Thymus (tissue), 11 donors: ENCODE measurements at regions not wholly inside any gene's neighbourhood (a gene's known extent, or its start where the extent isn't known, plus 50 kb on each side); places are given as distances from the start of the nearest gene placed in this dataset.

Source experiments
- DNase-seq, 9 donors: peaks; one replicate each; pipeline ENCODE4 v3.0.0-alpha.2; 2013; ENCODE audit warnings: low spot score in 9 of 9, low read depth in 6 of 9, missing footprints in 1 of 9
- H3K27ac ChIP-seq, 2 donors: one replicate each; pipeline ENCODE4 v1.5.1; 2013; ENCODE audit warnings: control low read depth in 1 of 2, low read depth in 1 of 2, low read length in 1 of 2, mild to moderate bottlenecking in 1 of 2, moderate library complexity in 1 of 2
- H3K27me3 ChIP-seq, 2 donors: one replicate each; pipeline ENCODE4 v1.5.1; 2013; ENCODE audit warnings: low read length in 1 of 2; ENCODE audit not compliant: control insufficient read depth in 2 of 2, insufficient read depth in 1 of 2
- H3K36me3 ChIP-seq, 2 donors: one replicate each; pipeline ENCODE4 v1.5.1; 2013; ENCODE audit warnings: low read length in 1 of 2, mild to moderate bottlenecking in 1 of 2, moderate library complexity in 1 of 2; ENCODE audit not compliant: control insufficient read depth in 2 of 2, insufficient read depth in 2 of 2
- H3K4me1 ChIP-seq, 2 donors: one replicate each; pipeline ENCODE4 v1.5.1; 2013; ENCODE audit warnings: low read length in 2 of 2; ENCODE audit not compliant: control insufficient read depth in 2 of 2, insufficient read depth in 2 of 2
- H3K4me3 ChIP-seq, 2 donors: one replicate each; pipeline ENCODE4 v1.5.1; 2013; ENCODE audit warnings: low read length in 2 of 2, control low read depth in 1 of 2, mild to moderate bottlenecking in 1 of 2
- H3K9me3 ChIP-seq, 2 donors: one replicate each; pipeline ENCODE4 v1.5.1; 2013; ENCODE audit warnings: low read length in 1 of 2, mild to moderate bottlenecking in 1 of 2; ENCODE audit not compliant: control insufficient read depth in 2 of 2, insufficient read depth in 1 of 2
- WGBS: extraction: QIAGEN DNeasy Blood & Tissue Kit; methylation state at CpG from one replicate; pipeline ENCODE4 v1.1.7; 2013; 5-methylcytosine and 5-hydroxymethylcytosine counted together
- donor health status: healthy.

GRCh38 chrX:131595120-131595519 is 51.2 kb downstream of the OR13H1 start:
- WGBS, result 88% methylated on average over 3 of the region's 3 CpGs

GRCh38 chrX:131607792-131608369 is 64.0 kb downstream of the OR13H1 start:
- WGBS, result 84% methylated on average over 2 of the region's 2 CpGs
- H3K4me1 ChIP-seq, result no peaks in the 10 kb centered on the region
- DNase-seq, result no peak
- H3K4me3 ChIP-seq, result no peak overlapping the region
- H3K36me3 ChIP-seq, result no peaks in the 10 kb centered on the region
- H3K27ac ChIP-seq, result no peak overlapping the region
- no peaks in the 10 kb centered on the region for H3K27me3 ChIP-seq
- no peaks in the 10 kb centered on the region for H3K9me3 ChIP-seq

More at GRCh38 chrX:131595120-131595519, 51.2 kb downstream of the OR13H1 start:
- H3K4me3 ChIP-seq, result no peak overlapping the region
- H3K9me3 ChIP-seq, result no peaks in the 10 kb centered on the region
- DNase-seq, result no peak
- H3K36me3 ChIP-seq, result no peaks in the 10 kb centered on the region
- H3K27me3 ChIP-seq, result no peaks in the 10 kb centered on the region
- H3K27ac ChIP-seq, result no peak overlapping the region
- H3K4me1 ChIP-seq, result no peaks in the 10 kb centered on the region

GRCh38 chrX:131609480-131609879 is 65.6 kb downstream of the OR13H1 start:
- Histone ChIP-seq H3K9me3 (no peaks in the 10 kb centered on the region), H3K27me3 (no peaks in the 10 kb centered on the region), H3K27ac (no peak overlapping the region), H3K4me3 (no peak overlapping the region), H3K36me3 (no peaks in the 10 kb centered on the region), H3K4me1 (no peaks in the 10 kb centered on the region)
- DNase-seq, result no peak
- whole genome bisulfite sequencing, result 78% methylated on average over 5 of the region's 5 CpGs

GRCh38 chrX:131613260-131613659 is 69.4 kb downstream of the OR13H1 start:
- H3K9me3 ChIP-seq, result no peaks in the 10 kb centered on the region
- no peak for DNase-seq
- H3K36me3 ChIP-seq, result no peaks in the 10 kb centered on the region
- H3K4me3 ChIP-seq, result no peak overlapping the region
- H3K4me1 ChIP-seq, result no peaks in the 10 kb centered on the region
- no peak overlapping the region for H3K27ac ChIP-seq
- no peaks in the 10 kb centered on the region for H3K27me3 ChIP-seq
- WGBS, result 97% methylated on average over 3 of the region's 3 CpGs

GRCh38 chrX:131614241-131614640 is 70.4 kb downstream of the OR13H1 start:
- Histone ChIP-seq H3K36me3 (no peaks in the 10 kb centered on the region), H3K9me3 (no peaks in the 10 kb centered on the region), H3K4me1 (no peaks in the 10 kb centered on the region), H3K4me3 (no peak overlapping the region), H3K27me3 (no peaks in the 10 kb centered on the region), H3K27ac (no peak overlapping the region)
- no peak for DNase-seq
- 94% methylated on average over 2 of the region's 2 CpGs for WGBS

- no peaks in the 10 kb centered on the region for H3K9me3 ChIP-seq
- no peak overlapping the region for H3K27ac ChIP-seq
- WGBS, result 69% methylated on average over 3 of the region's 3 CpGs
- no peak overlapping the region for H3K4me3 ChIP-seq
- H3K4me1 ChIP-seq, result no peaks in the 10 kb centered on the region
- no peaks in the 10 kb centered on the region for H3K27me3 ChIP-seq
- DNase-seq, result no peak
- H3K36me3 ChIP-seq, result no peaks in the 10 kb centered on the region
These were observed 73.3 kb downstream of the OR13H1 start for GRCh38 chrX:131617182-131617581.

GRCh38 chrX:131621650-131622049 is 77.8 kb downstream of the OR13H1 start:
- H3K4me1 ChIP-seq, result no peaks in the 10 kb centered on the region
- H3K4me3 ChIP-seq, result no peak overlapping the region
- no peaks in the 10 kb centered on the region for H3K36me3 ChIP-seq
- H3K27ac ChIP-seq, result no peak overlapping the region
- H3K9me3 ChIP-seq, result no peaks in the 10 kb centered on the region
- 31% methylated on average over 1 of the region's 1 CpG for WGBS
- no peaks in the 10 kb centered on the region for H3K27me3 ChIP-seq
- DNase-seq, result no peak

GRCh38 chrX:131626681-131627296 is 82.9 kb downstream of the OR13H1 start:
- WGBS, result 31% methylated on average over 3 of the region's 3 CpGs
- Histone ChIP-seq H3K4me1 (no peaks in the 10 kb centered on the region), H3K9me3 (no peaks in the 10 kb centered on the region), H3K4me3 (no peak overlapping the region), H3K36me3 (no peaks in the 10 kb centered on the region), H3K27ac (no peak overlapping the region), H3K27me3 (no peaks in the 10 kb centered on the region)
- no peak for DNase-seq

GRCh38 chrX:131630534-131630933 is 86.7 kb downstream of the OR13H1 start:
- no peak for DNase-seq
- no peaks in the 10 kb centered on the region for H3K9me3 ChIP-seq
- H3K36me3 ChIP-seq, result no peaks in the 10 kb centered on the region
- H3K4me1 ChIP-seq, result no peaks in the 10 kb centered on the region
- H3K27me3 ChIP-seq, result no peaks in the 10 kb centered on the region
- no peak overlapping the region for H3K27ac ChIP-seq
- WGBS, result 98% methylated on average over 8 of the region's 8 CpGs
- H3K4me3 ChIP-seq, result no peak overlapping the region
